ENCODE measurements at regions not wholly inside any gene's neighbourhood (a gene's known extent, or its start where the extent isn't known, plus 50 kb on each side); places are given as distances from the start of the nearest gene placed in this dataset.

GRCh38 chr10:111524134-111524533 lies 447.3 kb downstream of the ADRA2A start:
- H3K36me3 ChIP-seq = no peaks in the 10 kb centered on the region
- no peaks in the 10 kb centered on the region for H3K4me1 ChIP-seq
- TF ChIP-seq EP300 (IDR thresholded peaks at IDR 0.05) (no peak), CTCF (IDR thresholded peaks at IDR 0.05) (no peak), POLR2A (IDR thresholded peaks at IDR 0.05) (no peak)
- no peaks in the 10 kb centered on the region for H3K9me3 ChIP-seq
- no peak overlapping the region for H3K4me3 ChIP-seq
- H3K27ac ChIP-seq = no peak overlapping the region
- DNase-seq (ENCODE audit: low spot score in 2 of 2) = no peak
- 73% methylated on average over 3 of the region's 3 CpGs for WGBS, 2 donors
- H3K27me3 ChIP-seq = no peaks in the 10 kb centered on the region

- H3K27me3 ChIP-seq = no peaks in the 10 kb centered on the region
- H3K4me3 ChIP-seq = no peak overlapping the region
- H3K36me3 ChIP-seq = no peaks in the 10 kb centered on the region
- H3K27ac ChIP-seq = no peak overlapping the region
- no peaks in the 10 kb centered on the region for H3K4me1 ChIP-seq
- no peaks in the 10 kb centered on the region for H3K9me3 ChIP-seq
- no peak for DNase-seq (ENCODE audit: low spot score in 2 of 2)
- TF ChIP-seq POLR2A (IDR thresholded peaks at IDR 0.05) (no peak), CTCF (IDR thresholded peaks at IDR 0.05) (no peak), EP300 (IDR thresholded peaks at IDR 0.05) (no peak)
Measured at GRCh38 chr10:111525696-111526095, 448.9 kb downstream of the ADRA2A start.

- no peak overlapping the region for H3K4me3 ChIP-seq
- no peak overlapping the region for H3K27ac ChIP-seq
- no peaks in the 10 kb centered on the region for H3K9me3 ChIP-seq
- no peaks in the 10 kb centered on the region for H3K4me1 ChIP-seq
- H3K27me3 ChIP-seq = no peaks in the 10 kb centered on the region
- H3K36me3 ChIP-seq = no peaks in the 10 kb centered on the region
- DNase-seq (ENCODE audit: low spot score in 2 of 2) = no peak
- TF ChIP-seq POLR2A (IDR thresholded peaks at IDR 0.05) (no peak), EP300 (IDR thresholded peaks at IDR 0.05) (no peak), CTCF (IDR thresholded peaks at IDR 0.05) (no peak)
- 60 to 67% methylated on average over 2 of the region's 2 CpGs for WGBS, 2 donors
Measured at GRCh38 chr10:111531690-111532089, 454.9 kb downstream of the ADRA2A start.

GRCh38 chr10:111532139-111532538 lies 455.3 kb downstream of the ADRA2A start:
- no peaks in the 10 kb centered on the region for H3K36me3 ChIP-seq
- WGBS, 2 donors = 76 to 82% methylated on average over 3 of the region's 3 CpGs

GRCh38 chr10:111539246-111539645 lies 462.4 kb downstream of the ADRA2A start:
- whole genome bisulfite sequencing, 2 donors = 73 to 74% methylated on average over 2 of the region's 2 CpGs
- TF ChIP-seq EP300 (IDR thresholded peaks at IDR 0.05) = no peak
- TF ChIP-seq CTCF (IDR thresholded peaks at IDR 0.05) = no peak
- TF ChIP-seq POLR2A (IDR thresholded peaks at IDR 0.05) = no peak

More at GRCh38 chr10:111532139-111532538, 455.3 kb downstream of the ADRA2A start:
- no peaks in the 10 kb centered on the region for H3K9me3 ChIP-seq
- no peak for DNase-seq (ENCODE audit: low spot score in 2 of 2)
- H3K4me3 ChIP-seq = no peak overlapping the region
- no peaks in the 10 kb centered on the region for H3K27me3 ChIP-seq
- TF ChIP-seq EP300 (IDR thresholded peaks at IDR 0.05) = no peak
- TF ChIP-seq POLR2A (IDR thresholded peaks at IDR 0.05) = no peak
- TF ChIP-seq CTCF (IDR thresholded peaks at IDR 0.05) = no peak
- H3K27ac ChIP-seq = no peak overlapping the region
- no peaks in the 10 kb centered on the region for H3K4me1 ChIP-seq

More at GRCh38 chr10:111539246-111539645, 462.4 kb downstream of the ADRA2A start:
- no peaks in the 10 kb centered on the region for H3K9me3 ChIP-seq
- H3K27ac ChIP-seq = no peak overlapping the region
- no peaks in the 10 kb centered on the region for H3K4me1 ChIP-seq
- no peak for DNase-seq (ENCODE audit: low spot score in 2 of 2)
- H3K36me3 ChIP-seq = no peaks in the 10 kb centered on the region
- H3K4me3 ChIP-seq = no peak overlapping the region
- H3K27me3 ChIP-seq = no peaks in the 10 kb centered on the region
